ENCODE measurements at regions not wholly inside any gene's neighbourhood (a gene's known extent, or its start where the extent isn't known, plus 50 kb on each side); places are given as distances from the start of the nearest gene placed in this dataset.

- TF ChIP-seq CTCF (conservative IDR thresholded peaks at IDR 0.05) (no peak), EZH2 (IDR thresholded peaks at IDR 0.05; ENCODE audit: low read depth) (no peak)
Measured at GRCh38 chr4:28092610-28093009, 1232.0 kb downstream of the STIM2 start.
